H9 (cell line): ENCODE measurements at regions not wholly inside any gene's neighbourhood (a gene's known extent, or its start where the extent isn't known, plus 50 kb on each side); places are given as distances from the start of the nearest gene placed in this dataset.

ENCODE experiments used
- DNase-seq: peaks from one replicate; pipeline ENCODE4 v3.0.0-alpha.2; 2017
- H2AFZ ChIP-seq: one replicate; pipeline ENCODE4 v1.6.1; 2013; ENCODE audit warnings: mild to moderate bottlenecking, low read length, control low read depth, moderate library complexity
- H2AK5ac ChIP-seq: 2 replicates; pipeline ENCODE4 v1.6.1; 2013; ENCODE audit warnings: low read length, control low read depth, mixed read lengths; ENCODE audit not compliant: insufficient read length
- H2BK120ac ChIP-seq: one replicate; pipeline ENCODE4 v1.6.1; 2013; ENCODE audit warnings: low read depth, mild to moderate bottlenecking, low read length, control low read depth, inconsistent platforms; ENCODE audit not compliant: poor library complexity, severe bottlenecking
- H2BK12ac ChIP-seq: 2 replicates; pipeline ENCODE4 v1.6.1; 2013; ENCODE audit warnings: low read length, control low read depth, mixed read lengths, low read depth; ENCODE audit not compliant: insufficient read length
- H2BK15ac ChIP-seq: 2 replicates; pipeline ENCODE4 v1.6.1; 2013; ENCODE audit warnings: low read depth, low read length, control low read depth
- H2BK20ac ChIP-seq: one replicate; pipeline ENCODE4 v1.6.1; 2013; ENCODE audit warnings: low read depth, mild to moderate bottlenecking, low read length, control low read depth, inconsistent platforms; ENCODE audit not compliant: poor library complexity, severe bottlenecking
- H2BK5ac ChIP-seq: 2 replicates; pipeline ENCODE4 v1.6.1; 2013; ENCODE audit warnings: low read length, control low read depth, mixed read lengths; ENCODE audit not compliant: insufficient read length
- H3K14ac ChIP-seq: 2 replicates; pipeline ENCODE4 v1.6.1; 2013; ENCODE audit warnings: low read length, control low read depth; ENCODE audit not compliant: insufficient read depth
- H3K18ac ChIP-seq: 2 replicates; pipeline ENCODE4 v1.6.1; 2013; ENCODE audit warnings: low read depth, mild to moderate bottlenecking, mixed read lengths, low read length, control low read depth; ENCODE audit not compliant: insufficient read length
- H3K23ac ChIP-seq: 2 replicates; pipeline ENCODE4 v1.6.1; 2013; ENCODE audit warnings: low read length, control low read depth, mixed read lengths, low read depth; ENCODE audit not compliant: insufficient read length
- H3K23me2 ChIP-seq: 2 replicates; pipeline ENCODE4 v1.6.1; 2013; ENCODE audit warnings: low read depth, mild to moderate bottlenecking, mixed read lengths, low read length, control low read depth; ENCODE audit not compliant: insufficient read length, poor library complexity, severe bottlenecking
- H3K27ac ChIP-seq: 2 replicates; pipeline ENCODE4 v1.5.1; 2013; ENCODE audit warnings: low read length, control low read depth, mixed read lengths, low read depth; ENCODE audit not compliant: insufficient read length
- H3K27me3 ChIP-seq: 2 replicates; pipeline ENCODE4 v1.6.1; 2013; ENCODE audit warnings: low read length, control low read depth, inconsistent platforms; ENCODE audit not compliant: insufficient read depth
- H3K4ac ChIP-seq: 2 replicates; pipeline ENCODE4 v1.6.1; 2013; ENCODE audit warnings: low read depth, mild to moderate bottlenecking, control low read depth, inconsistent platforms, low read length, moderate library complexity
- H3K4me1 ChIP-seq: 2 replicates; pipeline ENCODE4 v1.6.1; 2013; ENCODE audit warnings: low read length, control low read depth, inconsistent platforms; ENCODE audit not compliant: insufficient read depth
- H3K4me2 ChIP-seq: 2 replicates; pipeline ENCODE4 v1.6.1; 2013; ENCODE audit warnings: low read length, control low read depth, mixed read lengths; ENCODE audit not compliant: insufficient read length, insufficient read depth
- H3K56ac ChIP-seq: 2 replicates; pipeline ENCODE4 v1.6.1; 2013; ENCODE audit warnings: low read depth, mild to moderate bottlenecking, mixed read lengths, low read length, control low read depth; ENCODE audit not compliant: insufficient read length
- H3K79me1 ChIP-seq: 2 replicates; pipeline ENCODE4 v1.6.1; 2013; ENCODE audit warnings: low read depth, mild to moderate bottlenecking, moderate library complexity, low read length, control low read depth, inconsistent platforms; ENCODE audit not compliant: insufficient read depth, poor library complexity, severe bottlenecking
- H3K79me2 ChIP-seq: 2 replicates; pipeline ENCODE4 v1.6.1; 2013; ENCODE audit warnings: low read length, control low read depth, inconsistent platforms; ENCODE audit not compliant: insufficient read depth
- H3K9ac ChIP-seq: 2 replicates; pipeline ENCODE4 v1.6.1; 2013; ENCODE audit warnings: low read length, control low read depth, mixed read lengths; ENCODE audit not compliant: insufficient read length; ENCODE audit errors: extremely low read depth
- H3K9me3 ChIP-seq: one replicate; pipeline ENCODE4 v1.6.1; 2013; ENCODE audit warnings: low read depth, low read length, inconsistent platforms; ENCODE audit not compliant: control insufficient read depth
- H3T11ph ChIP-seq: one replicate; pipeline ENCODE4 v1.6.1; 2013; ENCODE audit warnings: mild to moderate bottlenecking, low read length, control low read depth, inconsistent platforms
- H4K20me1 ChIP-seq: one replicate; pipeline ENCODE4 v1.6.1; 2013; ENCODE audit not compliant: control insufficient read depth, insufficient read length, insufficient read depth
- H4K5ac ChIP-seq: 2 replicates; pipeline ENCODE4 v1.6.1; 2013; ENCODE audit warnings: low read depth, mild to moderate bottlenecking, mixed read lengths, low read length, control low read depth; ENCODE audit not compliant: insufficient read length
- H4K8ac ChIP-seq: replicated peaks from 2 replicates; pipeline ENCODE4 v1.6.1; 2013; ENCODE audit warnings: low read length, control low read depth, mixed read lengths, low read depth; ENCODE audit not compliant: insufficient read length
- H4K91ac ChIP-seq: 2 replicates; pipeline ENCODE4 v1.6.1; 2013; ENCODE audit warnings: low read depth, mild to moderate bottlenecking, moderate library complexity, mixed read lengths, low read length, control low read depth; ENCODE audit not compliant: insufficient read length
- H3K27ac Mint-ChIP-seq, 3 experiments: 2 replicates in 2 of 3; 3 replicates in 1 of 3; pipeline ENCODE4 v1.8.0; 2020 to 2021; ENCODE audit warnings: mixed read lengths in 3 of 3, mild to moderate bottlenecking in 1 of 3, moderate library complexity in 1 of 3
- H3K27me3 Mint-ChIP-seq: 2 replicates; pipeline ENCODE4 v1.8.0; 2021; ENCODE audit warnings: low read depth, mild to moderate bottlenecking, moderate library complexity, mixed read lengths
- H3K36me3 Mint-ChIP-seq, 3 experiments: 2 replicates in 2 of 3; 3 replicates in 1 of 3; pipeline ENCODE4 v1.8.0; 2020 to 2021; ENCODE audit warnings: low read depth in 3 of 3, mixed read lengths in 3 of 3; ENCODE audit not compliant: insufficient read depth in 1 of 3
- H3K4me1 Mint-ChIP-seq, 2 experiments: 2 replicates each; pipeline ENCODE4 v1.8.0; 2020; ENCODE audit warnings: mixed read lengths in 2 of 2
- H3K4me3 Mint-ChIP-seq, 2 experiments: 2 replicates in 1 of 2; 3 replicates in 1 of 2; pipeline ENCODE4 v1.8.0; 2020 to 2021; ENCODE audit warnings: mild to moderate bottlenecking in 2 of 2, mixed read lengths in 2 of 2, moderate library complexity in 1 of 2
- H3K9me3 Mint-ChIP-seq, 2 experiments: 2 replicates in 1 of 2; 3 replicates in 1 of 2; pipeline ENCODE4 v1.8.0; 2020; ENCODE audit warnings: mild to moderate bottlenecking in 2 of 2, mixed read lengths in 2 of 2, moderate library complexity in 1 of 2
- CTCF ChIP-seq: fragments of 200-600 bp; sonication (generic); conservative IDR thresholded peaks from 3 replicates; pipeline ENCODE4 v1.8.0; 2021; ENCODE audit warnings: antibody characterized with exemption, mild to moderate bottlenecking
- WGBS: extraction: QIAGEN DNeasy Blood & Tissue Kit; methylation state at CpG from one replicate; pipeline ENCODE4 v1.1.7; 2013; ENCODE audit warnings: missing lambda C conversion rate, low lambda C conversion rate, mixed read lengths; ENCODE audit not compliant: insufficient read length; ENCODE audit errors: extremely low coverage; 5-methylcytosine and 5-hydroxymethylcytosine counted together

GRCh38 chr6:104653781-104654180, 205.9 kb downstream of the HACE1 start:
- no peaks in the 10 kb centered on the region for H3K4me1 ChIP-seq
- no peak overlapping the region for H2BK12ac ChIP-seq
- H4K5ac ChIP-seq = no peak overlapping the region
- Mint-ChIP-seq H3K4me3 (no peak overlapping the region), H3K27ac (no peak overlapping the region), H3K27me3 (no peaks in the 10 kb centered on the region), H3K36me3 (no peaks in the 10 kb centered on the region), H3K4me1 (no peaks in the 10 kb centered on the region), H3K9me3 (no peaks in the 10 kb centered on the region; a peak in 1 of 5 replicates)
- no peak overlapping the region for H2BK5ac ChIP-seq
- H2AFZ ChIP-seq = no peak overlapping the region
- H2BK15ac ChIP-seq = no peak overlapping the region
- no peak overlapping the region for H4K91ac ChIP-seq
- no peak overlapping the region for H3K27ac ChIP-seq
- no peak overlapping the region for H3K4ac ChIP-seq
- no peaks in the 10 kb centered on the region for H3K79me2 ChIP-seq
- no peak overlapping the region for H3K56ac ChIP-seq
- H3K23me2 ChIP-seq = no peaks in the 10 kb centered on the region
- H4K8ac ChIP-seq = no peak overlapping the region
- no peak overlapping the region for H3K4me2 ChIP-seq
- H2BK20ac ChIP-seq = no peak overlapping the region
- no peaks in the 10 kb centered on the region for H3K9me3 ChIP-seq
- H3T11ph ChIP-seq = no peak overlapping the region
- no peak overlapping the region for H3K18ac ChIP-seq
- H2AK5ac ChIP-seq = no peak overlapping the region
- no peak for TF ChIP-seq CTCF
- H2BK120ac ChIP-seq = no peak overlapping the region
- no peak for DNase-seq
- H3K27me3 ChIP-seq = no peaks in the 10 kb centered on the region
- no CpG with 5 or more reads among the region's 3 CpGs for WGBS
- no peaks in the 10 kb centered on the region for H4K20me1 ChIP-seq
- H3K23ac ChIP-seq = no peak overlapping the region
- H3K79me1 ChIP-seq = no peaks in the 10 kb centered on the region
- no peak overlapping the region for H3K9ac ChIP-seq
- no peak overlapping the region for H3K14ac ChIP-seq
